Thyroid gland (tissue), 4 donors: ENCODE measurements at regions not wholly inside any gene's neighbourhood (a gene's known extent, or its start where the extent isn't known, plus 50 kb on each side); places are given as distances from the start of the nearest gene placed in this dataset.
"Not testable (repeated sequence)": the region's sequence is repeated elsewhere in the genome, so short reads cannot be mapped to it uniquely, and the experiment has no call there.

Source experiments
- DNase-seq, 2 donors: peaks; one replicate each; pipeline ENCODE4 v3.0.0-alpha.2; 2019
- H3K27ac ChIP-seq, 3 donors: fragments of 200-600 bp; sonication (generic); 1 replicate in 2 of 3; 2 replicates in 1 of 3; pipeline ENCODE4 v1.5.1; 2016 to 2019; ENCODE audit warnings: mild to moderate bottlenecking in 1 of 3, moderate library complexity in 1 of 3
- H3K27me3 ChIP-seq: fragments of 200-600 bp; sonication (generic); one replicate; pipeline ENCODE4 v1.5.1; 2019
- H3K36me3 ChIP-seq, 2 donors: fragments of 200-600 bp; sonication (generic); one replicate each; pipeline ENCODE4 v1.5.1; 2016 to 2019
- H3K4me1 ChIP-seq, 2 donors: fragments of 200-600 bp; sonication (generic); one replicate each; pipeline ENCODE4 v1.5.1; 2017 to 2019
- H3K4me3 ChIP-seq, 3 donors: fragments of 200-600 bp; sonication (generic); replicated peaks in 1 of 3; 1 replicate in 2 of 3; 2 replicates in 1 of 3; pipeline ENCODE4 v1.5.1; 2016; ENCODE audit warnings: mild to moderate bottlenecking in 1 of 3
- H3K9me3 ChIP-seq: fragments of 200-600 bp; sonication (generic); one replicate; pipeline ENCODE4 v1.5.1; 2017
- CTCF ChIP-seq, 6 experiments: fragments of 200-600 bp in 3 of 6; fragments of 450-650 bp in 3 of 6; sonication (generic) in 3 of 6; IDR thresholded peaks; one replicate each; pipeline ENCODE4 v1.5.1; 2016 to 2019; ENCODE audit warnings: antibody characterized with exemption in 6 of 6, mild to moderate bottlenecking in 2 of 6, inconsistent platforms in 1 of 6, moderate library complexity in 1 of 6
- POLR2A ChIP-seq, 2 donors: fragments of 450-650 bp; IDR thresholded peaks; one replicate each; pipeline ENCODE4 v1.6.1; 2017; ENCODE audit warnings: antibody characterized with exemption in 2 of 2, mild to moderate bottlenecking in 2 of 2, moderate library complexity in 1 of 2
- WGBS, 2 donors: methylation state at CpG; one replicate each; pipeline ENCODE4 v1.1.5; 2017; 5-methylcytosine and 5-hydroxymethylcytosine counted together
- intact Hi-C: fragments of 100-400 bp; cut with DNase I; formaldehyde crosslinking; loops from one replicate; pipeline ENCODE4 v1.15.1; 2023

GRCh38 chr3:181919375-181919774 is 207.7 kb downstream of the SOX2 start:
- no peak overlapping the region for H3K27ac ChIP-seq
- TF ChIP-seq POLR2A (IDR thresholded peaks at IDR 0.05) (no peak), CTCF (IDR thresholded peaks at IDR 0.05) (no peak)
- H3K4me1 ChIP-seq = no peaks in the 10 kb centered on the region
- no peak for DNase-seq
- intact Hi-C loops = no loop called here
- H3K4me3 ChIP-seq = no peak overlapping the region
- WGBS, 2 donors = 86 to 91% methylated on average over 1 of the region's 1 CpG
- H3K36me3 ChIP-seq = no peaks in the 10 kb centered on the region
- no peaks in the 10 kb centered on the region for H3K27me3 ChIP-seq
- H3K9me3 ChIP-seq = no peaks in the 10 kb centered on the region

GRCh38 chr3:181920409-181920808 is 208.7 kb downstream of the SOX2 start:
- Histone ChIP-seq H3K27me3 (no peaks in the 10 kb centered on the region), H3K4me1 (no peaks in the 10 kb centered on the region), H3K4me3 (no peak overlapping the region), H3K27ac (no peak overlapping the region), H3K36me3 (no peaks in the 10 kb centered on the region), H3K9me3 (no peaks in the 10 kb centered on the region)
- intact Hi-C loops = no loop called here
- no peak for TF ChIP-seq POLR2A (IDR thresholded peaks at IDR 0.05)
- TF ChIP-seq CTCF (IDR thresholded peaks at IDR 0.05) = no peak
- DNase-seq = no peak
- 81 to 83% methylated on average over 3 of the region's 3 CpGs for WGBS, 2 donors

GRCh38 chr3:181921220-181921619 is 209.5 kb downstream of the SOX2 start:
- TF ChIP-seq POLR2A (IDR thresholded peaks at IDR 0.05) (no peak), CTCF (IDR thresholded peaks at IDR 0.05) (no peak)
- H3K27ac ChIP-seq = no peak overlapping the region
- intact Hi-C loops = no loop called here
- no peaks in the 10 kb centered on the region for H3K36me3 ChIP-seq
- H3K27me3 ChIP-seq = no peaks in the 10 kb centered on the region
- H3K4me1 ChIP-seq = no peaks in the 10 kb centered on the region
- no peak for DNase-seq
- no peak overlapping the region for H3K4me3 ChIP-seq
- 85 to 87% methylated on average over 2 of the region's 2 CpGs for WGBS, 2 donors
- H3K9me3 ChIP-seq = no peaks in the 10 kb centered on the region

- H3K36me3 ChIP-seq, DNase-seq, H3K9me3 ChIP-seq, H3K4me1 ChIP-seq, H3K27ac ChIP-seq, H3K27me3 ChIP-seq, intact Hi-C loops, H3K4me3 ChIP-seq: not testable (repeated sequence)
- 89 to 92% methylated on average over 30 to 32 of the region's 34 CpGs for whole genome bisulfite sequencing, 2 donors
Observed at GRCh38 chr3:181925841-181926240, 214.1 kb downstream of the SOX2 start.

- H3K4me1 ChIP-seq = no peaks in the 10 kb centered on the region
- 96% methylated on average over 5 of the region's 5 CpGs for WGBS, 2 donors
- no peak overlapping the region for H3K27ac ChIP-seq
- H3K36me3 ChIP-seq = no peaks in the 10 kb centered on the region
- intact Hi-C loops = no loop called here
- H3K9me3 ChIP-seq = no peaks in the 10 kb centered on the region
- no peak overlapping the region for H3K4me3 ChIP-seq
- no peak for DNase-seq
- TF ChIP-seq POLR2A (IDR thresholded peaks at IDR 0.05) (no peak), CTCF (IDR thresholded peaks at IDR 0.05) (no peak)
- H3K27me3 ChIP-seq = no peaks in the 10 kb centered on the region
Observed at GRCh38 chr3:181929501-181929900, 217.8 kb downstream of the SOX2 start.

- H3K27me3 ChIP-seq = no peaks in the 10 kb centered on the region
- H3K4me1 ChIP-seq = no peaks in the 10 kb centered on the region
- intact Hi-C loops = no loop called here
- no peak overlapping the region for H3K27ac ChIP-seq
- H3K36me3 ChIP-seq = no peaks in the 10 kb centered on the region
- H3K9me3 ChIP-seq = no peaks in the 10 kb centered on the region
- no peak overlapping the region for H3K4me3 ChIP-seq
- no peak for DNase-seq
- no peak for TF ChIP-seq CTCF (IDR thresholded peaks at IDR 0.05)
- no peak for TF ChIP-seq POLR2A (IDR thresholded peaks at IDR 0.05)
- 81 to 88% methylated on average over 4 of the region's 4 CpGs for WGBS, 2 donors
Observed at GRCh38 chr3:181930105-181930504, 218.4 kb downstream of the SOX2 start.
